ENCODE measurements at regions not wholly inside any gene's neighbourhood (a gene's known extent, or its start where the extent isn't known, plus 50 kb on each side); places are given as distances from the start of the nearest gene placed in this dataset.
"Not testable (repeated sequence)": the region's sequence is repeated elsewhere in the genome, so short reads cannot be mapped to it uniquely, and the experiment has no call there.

- no peak for FAIRE-seq
Measured at GRCh38 chr5:98328015-98328414, 445.4 kb upstream of the RGMB start.

GRCh38 chr5:98330871-98331270, 442.6 kb upstream of the RGMB start:
- no peak for FAIRE-seq

GRCh38 chr5:98333921-98334320, 439.5 kb upstream of the RGMB start:
- FAIRE-seq: no peak

GRCh38 chr5:98334946-98335345, 438.5 kb upstream of the RGMB start:
- FAIRE-seq: no peak

GRCh38 chr5:98339141-98339848, 434.2 kb upstream of the RGMB start:
- no peak for FAIRE-seq

GRCh38 chr5:98341038-98342032, 432.1 kb upstream of the RGMB start:
- no peak for FAIRE-seq

- not testable (repeated sequence) for FAIRE-seq
Measured at GRCh38 chr5:98342958-98343660, 430.4 kb upstream of the RGMB start.

- no peak for FAIRE-seq
Measured at GRCh38 chr5:98349251-98349989, 424.0 kb upstream of the RGMB start.

GRCh38 chr5:98349990-98350365, 423.5 kb upstream of the RGMB start:
- FAIRE-seq: no peak

- FAIRE-seq: no peak
Measured at GRCh38 chr5:98354922-98355321, 418.5 kb upstream of the RGMB start.

- no peak for FAIRE-seq
Measured at GRCh38 chr5:98360548-98360947, 412.9 kb upstream of the RGMB start.

- FAIRE-seq: no peak
Measured at GRCh38 chr5:98363157-98363556, 410.3 kb upstream of the RGMB start.

GRCh38 chr5:98364549-98364948, 408.9 kb upstream of the RGMB start:
- FAIRE-seq: no peak

GRCh38 chr5:98365126-98365525, 408.3 kb upstream of the RGMB start:
- no peak for FAIRE-seq

- FAIRE-seq: no peak
Measured at GRCh38 chr5:98368141-98368540, 405.3 kb upstream of the RGMB start.

GRCh38 chr5:98372351-98372750, 401.1 kb upstream of the RGMB start:
- no peak for FAIRE-seq

- FAIRE-seq: no peak
Measured at GRCh38 chr5:98391921-98392625, 381.4 kb upstream of the RGMB start.

- not testable (repeated sequence) for FAIRE-seq
Measured at GRCh38 chr5:98393205-98393604, 380.3 kb upstream of the RGMB start.

- no peak for FAIRE-seq
Measured at GRCh38 chr5:98397081-98397480, 376.4 kb upstream of the RGMB start.

GRCh38 chr5:98398465-98398864, 375.0 kb upstream of the RGMB start:
- FAIRE-seq: no peak

GRCh38 chr5:98401656-98402055, 371.8 kb upstream of the RGMB start:
- no peak for FAIRE-seq

GRCh38 chr5:98402130-98402529, 371.3 kb upstream of the RGMB start:
- no peak for FAIRE-seq

All from A204.1 (cell line).